ENCODE measurements at regions not wholly inside any gene's neighbourhood (a gene's known extent, or its start where the extent isn't known, plus 50 kb on each side); places are given as distances from the start of the nearest gene placed in this dataset.

- H3K4me3 Mint-ChIP-seq, result no peak overlapping the region
- ATAC-seq (replicated peaks; ENCODE audit: extremely low read depth, poor library complexity, severe bottlenecking) (no peak), DNase-seq (ENCODE audit: low spot score in 2 of 2) (no peak)
- peaks cover 7% of the 10 kb centered on the region for H3K9me3 Mint-ChIP-seq
- no peaks in the 10 kb centered on the region for H3K4me1 Mint-ChIP-seq
- peaks cover 1% of the 10 kb centered on the region for H3K36me3 Mint-ChIP-seq (ENCODE audit: insufficient read depth)
- no peak overlapping the region for H3K27ac Mint-ChIP-seq (ENCODE audit: low read depth)
- H3K27me3 Mint-ChIP-seq, result no peaks in the 10 kb centered on the region
Observed at GRCh38 chr13:105952233-105952972, 583.1 kb downstream of the EFNB2 start.

DNA sequence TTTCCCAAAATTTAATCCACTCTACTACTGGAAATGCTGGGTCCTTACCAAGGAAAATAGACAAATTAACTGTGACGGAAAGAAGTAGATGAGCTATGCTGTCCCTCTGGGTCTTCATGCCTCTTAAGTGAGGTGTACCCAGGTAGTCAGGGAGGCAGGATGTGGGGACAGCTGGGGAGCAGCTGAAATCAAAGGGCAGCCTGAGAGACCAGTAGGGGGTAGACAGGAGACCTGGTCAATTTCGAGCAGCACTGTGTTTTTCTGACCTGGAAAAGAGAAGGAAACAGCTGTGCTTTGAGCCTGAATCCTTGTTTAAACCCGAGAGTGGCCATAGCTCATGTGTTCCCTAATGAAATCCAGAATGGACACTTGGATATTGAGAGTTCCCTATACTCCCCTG is 587.3 kb downstream of the EFNB2 start:
- no peak overlapping the region for H3K27ac Mint-ChIP-seq (ENCODE audit: low read depth)
- no peaks in the 10 kb centered on the region for H3K36me3 Mint-ChIP-seq (ENCODE audit: insufficient read depth)
- no peaks in the 10 kb centered on the region for H3K27me3 Mint-ChIP-seq
- ATAC-seq (replicated peaks; ENCODE audit: extremely low read depth, poor library complexity, severe bottlenecking), result no peak
- H3K4me3 Mint-ChIP-seq, result no peak overlapping the region
- peaks cover 6% of the 10 kb centered on the region for H3K9me3 Mint-ChIP-seq
- no peaks in the 10 kb centered on the region for H3K4me1 Mint-ChIP-seq
- no peak for DNase-seq (ENCODE audit: low spot score in 2 of 2)

- Mint-ChIP-seq H3K9me3 (peaks cover 14% of the 10 kb centered on the region), H3K36me3 (ENCODE audit: insufficient read depth) (no peaks in the 10 kb centered on the region), H3K27me3 (no peaks in the 10 kb centered on the region), H3K4me3 (no peak overlapping the region), H3K27ac (ENCODE audit: low read depth) (no peak overlapping the region), H3K4me1 (no peaks in the 10 kb centered on the region)
- no peak for ATAC-seq (replicated peaks; ENCODE audit: extremely low read depth, poor library complexity, severe bottlenecking)
- no peak for DNase-seq (ENCODE audit: low spot score in 2 of 2)
Observed at GRCh38 chr13:105940882-105941281, 594.6 kb downstream of the EFNB2 start.

DNA sequence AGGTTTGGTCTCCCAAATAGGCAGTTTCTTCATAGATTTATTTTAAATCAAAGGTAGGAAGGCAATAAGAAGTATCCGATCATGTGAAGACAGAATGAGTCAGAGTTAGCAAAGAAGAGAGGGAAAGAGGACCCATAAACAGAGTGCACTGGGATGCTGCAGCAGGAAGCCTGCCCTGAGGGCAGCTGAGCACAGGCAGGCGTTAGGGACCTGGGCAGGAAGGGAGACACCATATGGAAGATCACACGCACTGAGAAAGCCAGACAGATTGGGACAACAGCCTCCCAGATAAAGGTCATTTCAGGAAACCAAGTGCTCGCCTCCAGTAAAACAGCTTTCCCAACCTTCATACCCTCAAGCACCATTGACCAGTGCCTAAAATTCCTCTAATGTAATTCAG is 598.0 kb downstream of the EFNB2 start:
- no peak for DNase-seq (ENCODE audit: low spot score in 2 of 2)
- ATAC-seq (replicated peaks; ENCODE audit: extremely low read depth, poor library complexity, severe bottlenecking), result no peak
- Mint-ChIP-seq H3K4me1 (no peaks in the 10 kb centered on the region), H3K36me3 (ENCODE audit: insufficient read depth) (no peaks in the 10 kb centered on the region), H3K27ac (ENCODE audit: low read depth) (no peak overlapping the region), H3K4me3 (no peak overlapping the region), H3K9me3 (peaks cover 8% of the 10 kb centered on the region), H3K27me3 (no peaks in the 10 kb centered on the region)

GRCh38 chr13:105936816-105937215 is 598.6 kb downstream of the EFNB2 start:
- Mint-ChIP-seq H3K9me3 (peaks cover 8% of the 10 kb centered on the region), H3K4me3 (no peak overlapping the region), H3K4me1 (no peaks in the 10 kb centered on the region), H3K27me3 (no peaks in the 10 kb centered on the region), H3K36me3 (ENCODE audit: insufficient read depth) (no peaks in the 10 kb centered on the region), H3K27ac (ENCODE audit: low read depth) (no peak overlapping the region)
- DNase-seq (ENCODE audit: low spot score in 2 of 2) (no peak), ATAC-seq (replicated peaks; ENCODE audit: extremely low read depth, poor library complexity, severe bottlenecking) (no peak)

GRCh38 chr13:105929505-105929904 is 606.0 kb downstream of the EFNB2 start:
- DNase-seq (ENCODE audit: low spot score in 2 of 2) (no peak), ATAC-seq (replicated peaks; ENCODE audit: extremely low read depth, poor library complexity, severe bottlenecking) (no peak)
- Mint-ChIP-seq H3K4me1 (no peaks in the 10 kb centered on the region), H3K9me3 (peaks cover 4% of the 10 kb centered on the region), H3K36me3 (ENCODE audit: insufficient read depth) (no peaks in the 10 kb centered on the region), H3K4me3 (no peak overlapping the region), H3K27me3 (no peaks in the 10 kb centered on the region), H3K27ac (ENCODE audit: low read depth) (no peak overlapping the region)

DNA sequence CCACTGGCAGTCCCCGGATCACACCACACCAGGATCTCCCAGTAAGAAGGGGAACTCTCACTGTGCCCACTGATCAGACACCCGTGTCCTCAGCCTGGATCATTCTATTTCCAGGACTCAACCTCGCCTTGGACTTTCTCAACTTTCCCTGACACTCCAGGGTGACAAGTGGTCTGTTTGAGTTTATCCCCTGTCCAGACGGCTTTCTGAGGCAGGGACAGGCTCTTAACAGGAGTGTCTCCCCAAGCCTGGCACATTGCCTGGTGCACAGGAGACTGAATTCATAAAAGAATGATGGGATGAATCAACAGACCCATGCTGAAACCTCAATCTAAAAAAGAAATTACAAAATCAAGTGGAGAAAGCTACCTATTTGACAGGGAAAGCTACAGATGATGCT is 606.6 kb downstream of the EFNB2 start:
- Mint-ChIP-seq H3K27ac (ENCODE audit: low read depth) (no peak overlapping the region), H3K4me3 (no peak overlapping the region), H3K4me1 (no peaks in the 10 kb centered on the region), H3K36me3 (ENCODE audit: insufficient read depth) (no peaks in the 10 kb centered on the region), H3K9me3 (peaks cover 4% of the 10 kb centered on the region), H3K27me3 (no peaks in the 10 kb centered on the region)
- DNase-seq (ENCODE audit: low spot score in 2 of 2) (no peak), ATAC-seq (replicated peaks; ENCODE audit: extremely low read depth, poor library complexity, severe bottlenecking) (no peak)

GRCh38 chr13:105928048-105928447 is 607.4 kb downstream of the EFNB2 start:
- Mint-ChIP-seq H3K4me1 (no peaks in the 10 kb centered on the region), H3K27me3 (no peaks in the 10 kb centered on the region), H3K9me3 (peaks cover 8% of the 10 kb centered on the region), H3K27ac (ENCODE audit: low read depth) (no peak overlapping the region), H3K4me3 (no peak overlapping the region), H3K36me3 (ENCODE audit: insufficient read depth) (no peaks in the 10 kb centered on the region)
- DNase-seq (ENCODE audit: low spot score in 2 of 2) (no peak), ATAC-seq (replicated peaks; ENCODE audit: extremely low read depth, poor library complexity, severe bottlenecking) (no peak)

GRCh38 chr13:105925496-105925895 is 610.0 kb downstream of the EFNB2 start:
- no peak overlapping the region for H3K27ac Mint-ChIP-seq (ENCODE audit: low read depth)
- H3K27me3 Mint-ChIP-seq, result no peaks in the 10 kb centered on the region
- no peak for DNase-seq (ENCODE audit: low spot score in 2 of 2)

DNA sequence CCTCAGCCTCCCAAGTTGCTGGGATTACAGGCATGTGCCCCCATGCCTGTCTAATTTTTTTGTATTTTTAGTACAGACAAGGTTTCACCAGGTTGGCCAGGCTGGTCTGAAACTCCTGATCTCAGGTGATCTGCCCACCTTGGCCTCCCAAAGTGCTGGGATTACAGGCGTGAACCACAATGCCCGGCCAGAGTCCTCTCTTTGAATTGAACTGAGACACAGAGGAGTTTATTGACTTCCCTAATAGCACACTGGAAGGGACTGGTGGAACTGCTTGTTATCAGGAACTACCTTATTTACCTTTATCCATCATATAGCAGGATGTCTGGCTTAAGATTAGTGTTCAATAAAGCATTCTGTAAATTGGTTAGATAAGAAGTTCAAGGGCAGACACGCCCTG is 613.8 kb downstream of the EFNB2 start:
- H3K27ac Mint-ChIP-seq (ENCODE audit: low read depth), result no peak overlapping the region
- DNase-seq (ENCODE audit: low spot score in 2 of 2) (no peak), ATAC-seq (replicated peaks; ENCODE audit: extremely low read depth, poor library complexity, severe bottlenecking) (no peak)
- H3K4me3 Mint-ChIP-seq, result no peak overlapping the region
- no peaks in the 10 kb centered on the region for H3K36me3 Mint-ChIP-seq (ENCODE audit: insufficient read depth)
- H3K27me3 Mint-ChIP-seq, result no peaks in the 10 kb centered on the region
- peaks cover 15% of the 10 kb centered on the region for H3K9me3 Mint-ChIP-seq
- H3K4me1 Mint-ChIP-seq, result no peaks in the 10 kb centered on the region

More at GRCh38 chr13:105925496-105925895, 610.0 kb downstream of the EFNB2 start:
- Mint-ChIP-seq H3K4me3 (no peak overlapping the region), H3K36me3 (ENCODE audit: insufficient read depth) (no peaks in the 10 kb centered on the region), H3K9me3 (peaks cover 10% of the 10 kb centered on the region), H3K4me1 (no peaks in the 10 kb centered on the region)
- no peak for ATAC-seq (replicated peaks; ENCODE audit: extremely low read depth, poor library complexity, severe bottlenecking)

DNA sequence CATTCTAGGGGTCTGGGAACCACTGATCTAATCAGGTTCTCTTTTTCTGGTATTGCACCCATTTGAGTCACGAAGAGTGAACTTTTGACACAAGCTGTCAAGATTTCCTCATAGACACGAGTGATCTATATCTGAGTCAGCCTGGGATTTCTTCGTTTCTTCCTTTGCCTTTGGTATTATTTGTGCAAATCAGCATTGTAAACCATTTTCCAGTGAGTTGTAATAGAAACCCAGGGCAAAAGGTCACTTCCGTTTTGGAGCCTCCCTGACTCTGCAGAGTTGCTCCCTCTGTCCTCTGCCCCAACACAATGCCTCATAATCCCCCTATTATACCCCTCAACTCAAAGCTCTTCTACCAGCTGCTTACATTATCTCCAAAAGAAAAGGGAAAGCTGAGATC is 615.1 kb downstream of the EFNB2 start:
- H3K4me3 Mint-ChIP-seq, result no peak overlapping the region
- no peak overlapping the region for H3K27ac Mint-ChIP-seq (ENCODE audit: low read depth)
- H3K27me3 Mint-ChIP-seq, result no peaks in the 10 kb centered on the region
- DNase-seq (ENCODE audit: low spot score in 2 of 2), result no peak
- H3K9me3 Mint-ChIP-seq, result peaks cover 19% of the 10 kb centered on the region
- no peaks in the 10 kb centered on the region for H3K36me3 Mint-ChIP-seq (ENCODE audit: insufficient read depth)
- no peak for ATAC-seq (replicated peaks; ENCODE audit: extremely low read depth, poor library complexity, severe bottlenecking)
- H3K4me1 Mint-ChIP-seq, result no peaks in the 10 kb centered on the region

DNA sequence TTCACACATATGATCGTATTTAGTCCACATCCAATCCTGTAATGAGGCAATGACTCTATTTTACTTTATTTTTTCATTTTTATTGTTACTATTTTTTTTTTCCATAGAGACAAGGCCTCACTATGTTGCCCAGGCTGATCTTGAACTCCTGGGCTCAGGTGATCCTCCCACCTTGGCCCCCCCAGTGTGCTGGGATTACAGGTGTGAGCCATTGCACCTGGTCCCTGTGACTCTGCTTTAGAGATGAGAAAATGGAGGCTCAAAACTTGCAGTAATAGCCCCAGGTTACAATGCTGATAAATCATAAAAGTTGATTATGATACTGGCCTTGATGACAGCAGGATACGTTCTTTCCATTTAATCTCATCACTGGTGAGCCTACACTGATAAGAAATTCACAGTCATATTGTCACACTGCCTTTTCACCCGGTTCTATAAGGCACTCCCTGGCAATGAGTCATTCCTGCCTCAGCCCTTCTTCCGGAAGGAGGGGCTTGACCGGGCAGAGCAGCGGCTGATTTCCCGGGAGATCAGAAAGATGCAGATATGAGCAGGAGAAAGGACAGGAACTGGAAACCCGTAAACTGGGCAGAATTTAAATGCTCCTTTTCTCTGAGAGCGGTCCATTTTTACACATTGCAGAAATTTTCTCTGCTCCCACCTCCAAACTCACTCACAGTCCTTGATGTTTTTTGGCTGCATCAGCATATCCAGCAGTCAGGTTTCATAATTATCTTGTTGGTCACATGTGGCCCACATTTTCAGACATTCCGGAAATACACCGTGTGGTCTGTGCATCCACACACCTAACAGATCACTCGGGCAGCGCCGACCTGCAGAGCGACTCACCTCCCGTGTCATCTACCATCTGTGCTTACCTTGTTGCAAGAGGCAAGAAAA is 616.4 kb downstream of the EFNB2 start:
- Mint-ChIP-seq H3K4me3 (no peak overlapping the region), H3K9me3 (peaks cover 19% of the 10 kb centered on the region), H3K36me3 (ENCODE audit: insufficient read depth) (no peaks in the 10 kb centered on the region), H3K4me1 (no peaks in the 10 kb centered on the region), H3K27me3 (no peaks in the 10 kb centered on the region), H3K27ac (ENCODE audit: low read depth) (no peak overlapping the region)
- no peak for ATAC-seq (replicated peaks; ENCODE audit: extremely low read depth, poor library complexity, severe bottlenecking)
- DNase-seq (ENCODE audit: low spot score in 2 of 2), result no peak

All from central memory CD8-positive, alpha-beta T cell (primary cell).